HepG2 (cell line): ENCODE measurements at regions not wholly inside any gene's neighbourhood (a gene's known extent, or its start where the extent isn't known, plus 50 kb on each side); places are given as distances from the start of the nearest gene placed in this dataset.
A peak's percentile ranks its signal among the peaks of the same experiment; 100 is the strongest.

Experiments
- ERF ChIP-seq: IDR thresholded peaks from 2 replicates; pipeline ENCODE4 v1.6.1; 2018; ENCODE audit warnings: missing biosample characterization, missing genetic modification reagents
- GATAD2A ChIP-seq: IDR thresholded peaks from 2 replicates; pipeline ENCODE4 v1.6.1; 2016
- JUNB ChIP-seq: sonication (generic); formaldehyde crosslinking; IDR thresholded peaks from 2 replicates; pipeline ENCODE4 v1.8.0; 2022; ENCODE audit warnings: missing genetic modification reagents, mild to moderate bottlenecking, borderline replicate concordance
- KAT2B ChIP-seq: fragments of 150-350 bp; IDR thresholded peaks from 2 replicates; pipeline ENCODE4 v1.6.1; 2014; ENCODE audit warnings: low read depth, low read length, borderline replicate concordance
- KDM5B ChIP-seq: sonication (generic); formaldehyde crosslinking; IDR thresholded peaks from 2 replicates; pipeline ENCODE4 v1.4.0; 2020; ENCODE audit warnings: missing genetic modification reagents, mild to moderate bottlenecking, borderline replicate concordance
- NKX3-1 ChIP-seq: sonication (generic); formaldehyde crosslinking; IDR thresholded peaks from 2 replicates; pipeline ENCODE4 v1.5.0; 2020; ENCODE audit warnings: missing genetic modification reagents
- ONECUT2 ChIP-seq: sonication (generic); formaldehyde crosslinking; IDR thresholded peaks from 2 replicates; pipeline ENCODE4 v1.4.0; 2020; ENCODE audit warnings: missing genetic modification reagents
- POLR2G ChIP-seq: fragments of 200-400 bp; formaldehyde crosslinking; IDR thresholded peaks from 2 replicates; pipeline ENCODE4 v1.6.1; 2018; ENCODE audit warnings: mild to moderate bottlenecking, low read depth, low read length, moderate library complexity
- RFXANK ChIP-seq: IDR thresholded peaks from 2 replicates; pipeline ENCODE4 v1.6.1; 2016
- TBX3 ChIP-seq: fragments of 450-650 bp; IDR thresholded peaks from 2 replicates; pipeline ENCODE4 v1.6.1; 2017; ENCODE audit warnings: antibody characterized with exemption, mild to moderate bottlenecking, inconsistent platforms, borderline replicate concordance
- ZNF33A ChIP-seq: sonication (generic); formaldehyde crosslinking; IDR thresholded peaks from 2 replicates; pipeline ENCODE4 v1.5.1; 2020; ENCODE audit warnings: missing genetic modification reagents, mild to moderate bottlenecking, moderate library complexity, borderline replicate concordance
- ZNF441 ChIP-seq: sonication (generic); formaldehyde crosslinking; IDR thresholded peaks from 2 replicates; pipeline ENCODE4 v1.7.0; 2021; ENCODE audit warnings: missing genetic modification reagents, borderline replicate concordance
- ZNF446 ChIP-seq: sonication (generic); formaldehyde crosslinking; IDR thresholded peaks from 2 replicates; pipeline ENCODE4 v1.5.0; 2020; ENCODE audit warnings: mild to moderate bottlenecking, missing genetic modification reagents
- ZSCAN30 ChIP-seq: sonication (generic); formaldehyde crosslinking; IDR thresholded peaks from 2 replicates; pipeline ENCODE4 v1.5.0; 2020; ENCODE audit warnings: mild to moderate bottlenecking, missing genetic modification reagents
- TF ChIP-seq, protein P1 (sequence below): IDR thresholded peaks from 2 replicates; pipeline ENCODE4 v1.6.1; 2016
- TF ChIP-seq, protein P2 (sequence below): sonication (generic); formaldehyde crosslinking; IDR thresholded peaks from 2 replicates; pipeline ENCODE4 v1.9.0; 2021; ENCODE audit warnings: mild to moderate bottlenecking, missing genetic modification reagents
- TF ChIP-seq, protein P3 (sequence below): sonication (generic); formaldehyde crosslinking; IDR thresholded peaks from 2 replicates; pipeline ENCODE4 v1.5.0; 2020; ENCODE audit warnings: mild to moderate bottlenecking, missing genetic modification reagents
- TF ChIP-seq, protein P4 (sequence below): sonication (generic); formaldehyde crosslinking; IDR thresholded peaks from 2 replicates; pipeline ENCODE4 v1.4.0; 2020; ENCODE audit warnings: mild to moderate bottlenecking, missing genetic modification reagents

DNA sequence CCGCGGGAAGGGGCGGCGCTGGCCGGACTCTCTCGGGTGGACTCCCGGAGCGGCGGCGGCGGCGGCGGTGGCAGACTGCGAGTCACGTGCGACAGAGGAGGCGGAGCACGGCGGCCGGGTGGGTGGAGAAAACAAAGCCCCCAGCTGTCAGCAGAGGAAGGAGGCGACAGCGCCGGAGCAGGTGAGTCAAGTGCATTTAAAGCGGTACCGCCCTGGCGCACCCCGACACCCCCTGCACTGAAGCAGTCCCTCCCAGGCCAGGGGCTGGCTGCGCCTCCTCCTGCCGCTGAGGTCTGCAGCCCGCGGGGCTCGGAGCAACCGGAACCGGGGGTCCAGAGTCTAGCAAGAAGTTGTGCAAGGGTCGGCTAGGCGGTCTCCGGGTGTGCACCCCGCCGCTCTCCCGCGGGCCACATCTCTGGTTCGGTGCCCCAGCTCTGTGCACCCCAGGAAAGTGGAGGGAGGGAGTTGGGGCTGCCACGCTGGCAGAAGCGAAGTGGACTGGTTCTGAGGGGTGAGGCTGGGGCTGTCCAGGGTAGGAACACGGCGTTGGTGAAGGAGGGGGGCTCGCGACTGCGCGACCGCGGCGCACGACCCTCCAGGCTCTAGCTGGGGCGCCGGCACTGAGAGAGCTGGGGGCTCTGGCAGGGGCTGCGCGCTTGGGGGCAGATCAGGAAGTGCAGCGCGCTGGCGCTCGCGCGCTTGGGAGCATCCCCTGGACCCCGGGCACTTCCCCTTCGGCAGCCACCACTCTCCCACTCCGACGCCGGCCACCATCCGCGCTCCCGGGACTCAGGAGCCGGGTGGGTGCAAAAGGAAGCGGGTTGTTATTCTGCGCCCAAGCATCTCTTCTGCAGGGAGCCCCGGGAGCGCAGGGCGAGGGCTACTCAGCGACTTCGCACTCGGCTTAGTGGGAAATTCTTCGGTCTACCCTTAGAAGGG lies 64.0 kb upstream of the MAPRE2 start (continued):
- TF ChIP-seq, protein P1, sequence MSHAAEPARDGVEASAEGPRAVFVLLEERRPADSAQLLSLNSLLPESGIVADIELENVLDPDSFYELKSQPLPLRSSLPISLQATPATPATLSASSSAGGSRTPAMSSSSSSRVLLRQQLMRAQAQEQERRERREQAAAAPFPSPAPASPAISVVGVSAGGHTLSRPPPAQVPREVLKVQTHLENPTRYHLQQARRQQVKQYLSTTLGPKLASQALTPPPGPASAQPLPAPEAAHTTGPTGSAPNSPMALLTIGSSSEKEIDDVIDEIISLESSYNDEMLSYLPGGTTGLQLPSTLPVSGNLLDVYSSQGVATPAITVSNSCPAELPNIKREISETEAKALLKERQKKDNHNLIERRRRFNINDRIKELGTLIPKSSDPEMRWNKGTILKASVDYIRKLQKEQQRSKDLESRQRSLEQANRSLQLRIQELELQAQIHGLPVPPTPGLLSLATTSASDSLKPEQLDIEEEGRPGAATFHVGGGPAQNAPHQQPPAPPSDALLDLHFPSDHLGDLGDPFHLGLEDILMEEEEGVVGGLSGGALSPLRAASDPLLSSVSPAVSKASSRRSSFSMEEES, result peak; percentile 58
- TF ChIP-seq ZSCAN30 (CRISPR knock-in tag) (no peak), ZNF446 (CRISPR knock-in tag) (no peak), ZNF33A (CRISPR knock-in tag) (no peak; the same call in 1 of the 2 replicates), RFXANK (CRISPR knock-in tag) (no peak), GATAD2A (CRISPR knock-in tag) (no peak), KAT2B (no peak), ZNF441 (CRISPR knock-in tag) (peak; percentile 66), POLR2G (peak; percentile 72), NKX3-1 (CRISPR knock-in tag) (no peak), KDM5B (CRISPR knock-in tag) (peak; percentile 60; the same call in 1 of the 2 replicates), ONECUT2 (no peak), JUNB (no peak), TBX3 (no peak), ERF (CRISPR knock-in tag) (peak; percentile 59; the same call in 1 of the 2 replicates)
- TF ChIP-seq, protein P2, sequence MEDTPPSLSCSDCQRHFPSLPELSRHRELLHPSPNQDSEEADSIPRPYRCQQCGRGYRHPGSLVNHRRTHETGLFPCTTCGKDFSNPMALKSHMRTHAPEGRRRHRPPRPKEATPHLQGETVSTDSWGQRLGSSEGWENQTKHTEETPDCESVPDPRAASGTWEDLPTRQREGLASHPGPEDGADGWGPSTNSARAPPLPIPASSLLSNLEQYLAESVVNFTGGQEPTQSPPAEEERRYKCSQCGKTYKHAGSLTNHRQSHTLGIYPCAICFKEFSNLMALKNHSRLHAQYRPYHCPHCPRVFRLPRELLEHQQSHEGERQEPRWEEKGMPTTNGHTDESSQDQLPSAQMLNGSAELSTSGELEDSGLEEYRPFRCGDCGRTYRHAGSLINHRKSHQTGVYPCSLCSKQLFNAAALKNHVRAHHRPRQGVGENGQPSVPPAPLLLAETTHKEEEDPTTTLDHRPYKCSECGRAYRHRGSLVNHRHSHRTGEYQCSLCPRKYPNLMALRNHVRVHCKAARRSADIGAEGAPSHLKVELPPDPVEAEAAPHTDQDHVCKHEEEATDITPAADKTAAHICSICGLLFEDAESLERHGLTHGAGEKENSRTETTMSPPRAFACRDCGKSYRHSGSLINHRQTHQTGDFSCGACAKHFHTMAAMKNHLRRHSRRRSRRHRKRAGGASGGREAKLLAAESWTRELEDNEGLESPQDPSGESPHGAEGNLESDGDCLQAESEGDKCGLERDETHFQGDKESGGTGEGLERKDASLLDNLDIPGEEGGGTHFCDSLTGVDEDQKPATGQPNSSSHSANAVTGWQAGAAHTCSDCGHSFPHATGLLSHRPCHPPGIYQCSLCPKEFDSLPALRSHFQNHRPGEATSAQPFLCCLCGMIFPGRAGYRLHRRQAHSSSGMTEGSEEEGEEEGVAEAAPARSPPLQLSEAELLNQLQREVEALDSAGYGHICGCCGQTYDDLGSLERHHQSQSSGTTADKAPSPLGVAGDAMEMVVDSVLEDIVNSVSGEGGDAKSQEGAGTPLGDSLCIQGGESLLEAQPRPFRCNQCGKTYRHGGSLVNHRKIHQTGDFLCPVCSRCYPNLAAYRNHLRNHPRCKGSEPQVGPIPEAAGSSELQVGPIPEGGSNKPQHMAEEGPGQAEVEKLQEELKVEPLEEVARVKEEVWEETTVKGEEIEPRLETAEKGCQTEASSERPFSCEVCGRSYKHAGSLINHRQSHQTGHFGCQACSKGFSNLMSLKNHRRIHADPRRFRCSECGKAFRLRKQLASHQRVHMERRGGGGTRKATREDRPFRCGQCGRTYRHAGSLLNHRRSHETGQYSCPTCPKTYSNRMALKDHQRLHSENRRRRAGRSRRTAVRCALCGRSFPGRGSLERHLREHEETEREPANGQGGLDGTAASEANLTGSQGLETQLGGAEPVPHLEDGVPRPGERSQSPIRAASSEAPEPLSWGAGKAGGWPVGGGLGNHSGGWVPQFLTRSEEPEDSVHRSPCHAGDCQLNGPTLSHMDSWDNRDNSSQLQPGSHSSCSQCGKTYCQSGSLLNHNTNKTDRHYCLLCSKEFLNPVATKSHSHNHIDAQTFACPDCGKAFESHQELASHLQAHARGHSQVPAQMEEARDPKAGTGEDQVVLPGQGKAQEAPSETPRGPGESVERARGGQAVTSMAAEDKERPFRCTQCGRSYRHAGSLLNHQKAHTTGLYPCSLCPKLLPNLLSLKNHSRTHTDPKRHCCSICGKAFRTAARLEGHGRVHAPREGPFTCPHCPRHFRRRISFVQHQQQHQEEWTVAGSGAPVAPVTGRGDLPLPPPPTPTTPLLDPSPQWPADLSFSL, result no peak
- TF ChIP-seq, protein P3, sequence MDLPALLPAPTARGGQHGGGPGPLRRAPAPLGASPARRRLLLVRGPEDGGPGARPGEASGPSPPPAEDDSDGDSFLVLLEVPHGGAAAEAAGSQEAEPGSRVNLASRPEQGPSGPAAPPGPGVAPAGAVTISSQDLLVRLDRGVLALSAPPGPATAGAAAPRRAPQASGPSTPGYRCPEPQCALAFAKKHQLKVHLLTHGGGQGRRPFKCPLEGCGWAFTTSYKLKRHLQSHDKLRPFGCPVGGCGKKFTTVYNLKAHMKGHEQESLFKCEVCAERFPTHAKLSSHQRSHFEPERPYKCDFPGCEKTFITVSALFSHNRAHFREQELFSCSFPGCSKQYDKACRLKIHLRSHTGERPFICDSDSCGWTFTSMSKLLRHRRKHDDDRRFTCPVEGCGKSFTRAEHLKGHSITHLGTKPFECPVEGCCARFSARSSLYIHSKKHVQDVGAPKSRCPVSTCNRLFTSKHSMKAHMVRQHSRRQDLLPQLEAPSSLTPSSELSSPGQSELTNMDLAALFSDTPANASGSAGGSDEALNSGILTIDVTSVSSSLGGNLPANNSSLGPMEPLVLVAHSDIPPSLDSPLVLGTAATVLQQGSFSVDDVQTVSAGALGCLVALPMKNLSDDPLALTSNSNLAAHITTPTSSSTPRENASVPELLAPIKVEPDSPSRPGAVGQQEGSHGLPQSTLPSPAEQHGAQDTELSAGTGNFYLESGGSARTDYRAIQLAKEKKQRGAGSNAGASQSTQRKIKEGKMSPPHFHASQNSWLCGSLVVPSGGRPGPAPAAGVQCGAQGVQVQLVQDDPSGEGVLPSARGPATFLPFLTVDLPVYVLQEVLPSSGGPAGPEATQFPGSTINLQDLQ (CRISPR knock-in tag), result peak; percentile 79; the same call in 1 of the 2 replicates
- TF ChIP-seq, protein P4, sequence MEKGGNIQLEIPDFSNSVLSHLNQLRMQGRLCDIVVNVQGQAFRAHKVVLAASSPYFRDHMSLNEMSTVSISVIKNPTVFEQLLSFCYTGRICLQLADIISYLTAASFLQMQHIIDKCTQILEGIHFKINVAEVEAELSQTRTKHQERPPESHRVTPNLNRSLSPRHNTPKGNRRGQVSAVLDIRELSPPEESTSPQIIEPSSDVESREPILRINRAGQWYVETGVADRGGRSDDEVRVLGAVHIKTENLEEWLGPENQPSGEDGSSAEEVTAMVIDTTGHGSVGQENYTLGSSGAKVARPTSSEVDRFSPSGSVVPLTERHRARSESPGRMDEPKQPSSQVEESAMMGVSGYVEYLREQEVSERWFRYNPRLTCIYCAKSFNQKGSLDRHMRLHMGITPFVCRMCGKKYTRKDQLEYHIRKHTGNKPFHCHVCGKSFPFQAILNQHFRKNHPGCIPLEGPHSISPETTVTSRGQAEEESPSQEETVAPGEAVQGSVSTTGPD (CRISPR knock-in tag), result no peak
